Effector memory CD4-positive, alpha-beta T cell (primary cell): ENCODE measurements at regions not wholly inside any gene's neighbourhood (a gene's known extent, or its start where the extent isn't known, plus 50 kb on each side); places are given as distances from the start of the nearest gene placed in this dataset.

Experiments used
- DNase-seq, 3 donors: peaks; one replicate each; pipeline ENCODE4 v3.0.0-alpha.2; 2020
- H3K27ac ChIP-seq: 2 replicates; pipeline ENCODE4 v1.7.0; 2013; ENCODE audit warnings: mild to moderate bottlenecking, low read length, moderate library complexity; ENCODE audit not compliant: insufficient read depth, poor library complexity, severe bottlenecking
- H3K27me3 ChIP-seq: replicated peaks from 2 replicates; pipeline ENCODE4 v1.7.0; 2013; ENCODE audit warnings: mild to moderate bottlenecking, low read length; ENCODE audit not compliant: insufficient read depth, control insufficient read depth, poor library complexity, severe bottlenecking
- H3K36me3 ChIP-seq: 2 replicates; pipeline ENCODE4 v1.7.0; 2013; ENCODE audit warnings: mild to moderate bottlenecking, low read length, moderate library complexity; ENCODE audit not compliant: control insufficient read depth, insufficient read depth
- H3K4me1 ChIP-seq: 2 replicates; pipeline ENCODE4 v1.7.0; 2013; ENCODE audit warnings: low read length, mild to moderate bottlenecking; ENCODE audit not compliant: control insufficient read depth, insufficient read depth, poor library complexity, severe bottlenecking
- H3K4me3 ChIP-seq: 2 replicates; pipeline ENCODE4 v1.7.0; 2013; ENCODE audit warnings: low read length, low read depth, mild to moderate bottlenecking; ENCODE audit not compliant: insufficient read depth, poor library complexity, severe bottlenecking
- H3K9me3 ChIP-seq: 2 replicates; pipeline ENCODE4 v1.7.0; 2013; ENCODE audit warnings: mild to moderate bottlenecking, low read length, moderate library complexity; ENCODE audit not compliant: control insufficient read depth

DNA sequence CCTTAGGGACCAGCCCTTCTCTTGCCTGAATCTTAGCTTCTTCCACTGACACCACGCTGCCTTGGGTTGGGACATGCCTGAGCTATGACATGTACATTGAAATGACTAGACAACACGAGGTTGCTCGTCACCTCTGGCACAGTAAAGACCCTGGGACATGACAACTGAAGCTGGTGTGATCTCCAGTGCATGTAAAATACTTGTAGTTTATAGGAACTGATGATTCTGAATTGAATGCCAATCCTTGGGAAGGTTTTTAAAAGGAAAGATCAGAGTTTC, 100.7 kb upstream of the PGRMC2 start:
- Histone ChIP-seq H3K36me3 (no peaks in the 10 kb centered on the region), H3K27ac (no peak overlapping the region), H3K4me1 (no peaks in the 10 kb centered on the region), H3K4me3 (no peak overlapping the region), H3K27me3 (no peaks in the 10 kb centered on the region), H3K9me3 (no peaks in the 10 kb centered on the region)
- no peak for DNase-seq

DNA sequence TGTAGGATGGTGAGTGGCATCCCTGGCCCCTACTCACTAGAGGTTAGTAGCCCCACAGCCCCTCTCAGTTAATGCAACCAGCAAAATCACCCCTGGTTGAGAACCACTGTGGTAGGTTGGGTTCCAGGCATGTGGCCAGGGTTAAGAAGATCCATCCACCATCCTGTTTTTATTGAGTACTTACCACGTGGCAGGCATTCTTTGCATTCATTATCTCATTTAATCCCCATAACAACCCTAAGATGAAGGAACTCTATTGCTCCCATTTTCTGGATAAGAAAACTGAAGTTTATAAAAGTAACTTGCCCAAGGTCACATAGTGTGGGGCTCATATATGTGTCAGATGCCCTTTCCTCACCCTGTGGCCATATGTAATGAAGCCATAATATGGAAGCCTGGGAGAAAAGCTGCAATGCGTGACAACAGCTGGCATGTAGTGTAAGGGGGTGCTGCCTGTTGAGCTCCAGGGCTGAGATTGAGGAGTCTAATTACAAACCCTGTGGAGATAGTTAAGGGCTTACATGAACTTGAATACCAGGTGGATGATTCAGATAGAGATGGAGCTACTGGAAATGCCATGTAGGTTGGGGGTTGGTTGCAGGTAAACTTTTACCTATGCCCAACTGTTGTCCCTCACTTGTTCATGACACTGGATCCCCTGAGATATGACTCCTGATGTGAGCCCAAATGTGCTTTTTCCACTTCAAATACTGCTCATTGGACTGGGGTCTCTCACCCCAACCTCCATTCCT, 100.2 kb upstream of the PGRMC2 start:
- no peak for DNase-seq
- H3K27me3 ChIP-seq = no peaks in the 10 kb centered on the region
- no peaks in the 10 kb centered on the region for H3K9me3 ChIP-seq
- H3K4me3 ChIP-seq = no peak overlapping the region
- no peak overlapping the region for H3K27ac ChIP-seq
- H3K4me1 ChIP-seq = no peaks in the 10 kb centered on the region
- H3K36me3 ChIP-seq = no peaks in the 10 kb centered on the region

DNA sequence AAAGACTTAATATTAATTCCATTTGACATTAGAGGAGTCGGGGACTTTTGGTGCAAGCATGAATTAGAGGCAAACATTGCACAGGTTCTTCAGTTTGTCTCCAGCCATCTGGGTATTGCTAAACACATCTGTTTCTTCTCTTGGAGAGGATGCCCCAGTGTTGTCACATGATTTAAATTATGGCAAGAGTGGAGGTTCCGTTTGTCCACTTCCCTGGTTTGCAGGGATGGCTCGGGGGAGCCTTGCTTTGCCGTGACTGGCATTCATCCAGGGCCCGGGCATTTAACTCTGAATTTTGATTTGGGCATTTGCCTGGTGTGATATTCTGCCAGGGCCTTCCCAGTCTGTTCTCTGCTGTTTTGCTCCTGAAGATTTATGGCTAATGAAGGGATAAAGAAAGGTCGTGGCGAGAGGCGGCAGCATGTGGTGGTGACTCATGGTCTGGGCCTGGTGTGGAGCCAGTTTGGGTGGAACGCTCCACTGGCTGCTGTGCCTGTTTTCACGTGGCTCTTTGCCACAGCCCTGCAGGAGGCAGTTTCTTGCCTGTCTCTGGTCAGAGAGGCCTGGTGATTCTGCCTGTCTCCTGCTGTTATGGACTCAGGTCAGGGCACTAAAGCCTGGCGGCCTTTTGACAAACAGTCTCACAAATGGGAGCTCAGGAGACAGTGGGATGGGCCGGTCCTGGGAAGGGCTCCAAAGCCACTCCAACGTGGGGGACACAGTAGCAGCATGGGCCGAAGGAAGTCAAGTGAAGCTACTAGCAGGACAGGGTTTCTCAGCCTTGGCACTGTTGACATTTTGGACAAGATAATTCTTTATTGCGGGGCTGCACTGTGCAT, 99.4 kb upstream of the PGRMC2 start:
- H3K4me3 ChIP-seq = no peak overlapping the region
- H3K27ac ChIP-seq = no peak overlapping the region
- H3K4me1 ChIP-seq = no peaks in the 10 kb centered on the region
- H3K36me3 ChIP-seq = no peaks in the 10 kb centered on the region
- H3K9me3 ChIP-seq = no peaks in the 10 kb centered on the region
- no peak for DNase-seq
- no peaks in the 10 kb centered on the region for H3K27me3 ChIP-seq

DNA sequence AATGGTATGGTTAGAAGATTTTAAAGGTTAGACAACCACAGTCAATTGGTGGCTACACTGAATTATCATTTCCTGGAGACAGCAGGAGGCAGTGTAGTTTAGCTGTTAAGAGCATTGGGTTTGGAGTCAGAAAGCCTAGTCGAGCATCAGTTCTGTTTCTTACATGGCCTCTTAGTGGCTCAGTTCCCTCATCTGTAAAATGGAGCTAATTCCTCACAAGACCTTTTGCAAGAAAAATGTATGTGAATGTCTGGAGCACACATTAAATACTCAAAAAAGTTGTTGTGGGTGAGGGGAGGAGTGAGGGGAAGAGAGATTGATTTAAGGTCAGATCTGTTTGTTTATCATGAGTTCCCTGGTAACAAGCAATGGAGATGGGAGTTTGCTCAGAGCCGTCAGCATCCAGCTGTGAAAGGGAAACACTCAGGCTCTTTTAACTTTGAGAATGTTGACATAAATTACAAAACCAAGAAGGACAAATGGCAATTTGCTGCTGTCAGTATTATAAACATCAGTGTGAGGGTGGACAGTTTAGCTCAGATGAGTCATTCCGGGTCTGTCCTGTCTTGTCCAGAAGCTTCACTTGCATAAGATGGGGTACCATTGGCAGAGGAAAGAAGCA, 98.2 kb upstream of the PGRMC2 start:
- no peak for DNase-seq
- Histone ChIP-seq H3K36me3 (no peaks in the 10 kb centered on the region), H3K27ac (no peak overlapping the region), H3K9me3 (no peaks in the 10 kb centered on the region), H3K4me3 (no peak overlapping the region), H3K4me1 (no peaks in the 10 kb centered on the region), H3K27me3 (no peaks in the 10 kb centered on the region)

DNA sequence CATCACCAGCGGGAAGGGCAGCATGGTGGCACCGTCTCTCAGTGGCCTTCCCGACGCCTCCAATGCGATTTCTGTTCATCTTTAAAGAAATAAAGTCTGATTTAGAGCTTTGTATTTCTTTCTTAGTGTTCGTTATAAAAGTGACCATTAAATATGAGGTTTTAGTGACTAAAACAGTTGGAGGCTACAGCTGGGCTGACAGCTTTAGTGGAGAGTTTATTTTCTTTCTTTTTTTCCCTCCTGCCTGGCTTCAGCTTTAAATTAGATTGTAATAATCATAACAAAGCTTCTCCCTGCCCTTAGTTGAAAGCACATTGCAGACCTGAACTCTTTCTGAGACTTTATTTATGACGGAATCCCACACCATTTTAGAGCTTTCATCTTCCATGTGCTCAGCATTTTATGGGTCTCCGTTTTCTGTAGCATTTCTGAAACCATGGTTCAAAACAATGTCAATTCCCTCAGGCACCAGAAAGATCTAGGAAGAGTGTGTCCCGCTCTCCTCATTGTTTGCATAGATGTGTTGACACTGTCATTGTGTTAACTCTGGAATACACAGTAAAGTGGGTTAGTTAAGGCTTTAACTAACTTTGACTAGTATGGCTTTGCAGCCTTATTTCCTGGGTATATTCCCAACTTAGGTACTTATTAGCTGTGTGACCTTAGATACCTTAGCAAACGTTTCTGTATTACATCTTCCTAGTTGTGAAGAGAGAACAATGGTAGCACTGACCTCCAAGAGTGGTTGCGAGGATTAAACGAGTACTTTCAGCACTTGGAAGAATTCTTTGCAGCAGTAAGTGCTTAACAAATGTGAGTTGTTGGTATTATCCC, 97.4 kb upstream of the PGRMC2 start:
- H3K36me3 ChIP-seq = no peaks in the 10 kb centered on the region
- H3K27ac ChIP-seq = no peak overlapping the region
- H3K27me3 ChIP-seq = no peaks in the 10 kb centered on the region
- no peak for DNase-seq
- H3K4me3 ChIP-seq = no peak overlapping the region
- no peaks in the 10 kb centered on the region for H3K4me1 ChIP-seq
- no peaks in the 10 kb centered on the region for H3K9me3 ChIP-seq

DNA sequence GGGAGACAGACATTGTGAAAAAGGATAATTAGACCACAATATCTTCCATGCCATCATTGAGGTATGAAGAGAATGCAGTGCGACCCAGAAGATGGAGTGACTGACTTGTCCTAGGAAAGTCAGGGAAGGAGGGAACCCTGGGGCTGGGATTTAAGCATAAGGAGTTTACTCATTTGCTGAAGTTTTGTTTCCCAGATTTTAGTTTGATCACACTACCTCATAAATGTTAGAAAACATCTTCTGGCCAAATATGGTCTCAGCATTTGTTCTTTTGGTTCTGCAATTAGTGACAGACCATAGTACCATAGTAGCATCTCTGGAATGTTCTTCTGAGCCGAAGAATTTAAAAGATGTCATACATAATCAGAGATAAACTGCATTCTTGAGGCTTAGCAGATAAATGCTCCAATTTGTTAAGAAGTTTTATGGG, 96.5 kb upstream of the PGRMC2 start:
- Histone ChIP-seq H3K36me3 (no peaks in the 10 kb centered on the region), H3K4me3 (no peak overlapping the region), H3K4me1 (no peaks in the 10 kb centered on the region), H3K27me3 (no peaks in the 10 kb centered on the region), H3K27ac (no peak overlapping the region), H3K9me3 (no peaks in the 10 kb centered on the region)
- DNase-seq = no peak

DNA sequence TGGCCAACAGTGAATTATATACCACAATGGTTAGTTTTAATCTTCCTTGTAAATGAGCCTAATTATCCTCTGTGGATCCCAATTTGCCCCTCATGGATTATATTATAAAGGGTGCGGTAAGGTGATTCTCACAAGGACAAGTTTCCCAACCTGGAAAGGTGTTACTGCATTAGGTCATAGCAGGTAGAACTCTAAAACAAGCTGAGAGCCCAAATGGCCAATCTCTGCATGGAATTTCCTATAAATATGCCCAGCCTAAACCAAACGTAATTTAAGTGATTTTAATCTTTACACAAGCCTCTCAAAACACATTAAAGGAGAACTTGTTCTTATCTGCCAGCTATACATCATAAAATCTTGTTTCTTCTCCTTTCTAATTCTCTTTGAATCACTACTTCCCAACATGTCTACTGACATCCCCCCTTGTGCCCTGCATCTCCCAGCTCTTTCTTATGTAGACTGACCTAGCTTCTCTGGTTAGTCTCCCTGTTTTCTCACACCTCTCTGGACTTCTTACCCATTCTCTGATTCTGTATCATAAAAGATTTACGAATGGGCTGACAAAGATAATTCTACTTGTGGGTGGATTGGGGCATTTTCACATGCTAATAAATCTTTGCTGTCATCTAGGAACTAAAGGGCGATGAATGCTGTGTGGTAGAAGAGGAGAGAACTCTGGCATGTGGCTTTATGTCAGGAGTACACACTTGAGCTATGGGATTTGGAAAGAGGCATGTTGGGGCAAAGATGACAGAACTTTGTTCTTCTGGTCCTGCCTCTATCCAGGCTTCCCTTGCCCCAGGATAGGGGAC, 94.3 kb upstream of the PGRMC2 start:
- Histone ChIP-seq H3K27me3 (no peaks in the 10 kb centered on the region), H3K4me3 (no peak overlapping the region), H3K27ac (no peak overlapping the region), H3K4me1 (no peaks in the 10 kb centered on the region), H3K9me3 (no peaks in the 10 kb centered on the region), H3K36me3 (no peaks in the 10 kb centered on the region)
- no peak for DNase-seq

DNA sequence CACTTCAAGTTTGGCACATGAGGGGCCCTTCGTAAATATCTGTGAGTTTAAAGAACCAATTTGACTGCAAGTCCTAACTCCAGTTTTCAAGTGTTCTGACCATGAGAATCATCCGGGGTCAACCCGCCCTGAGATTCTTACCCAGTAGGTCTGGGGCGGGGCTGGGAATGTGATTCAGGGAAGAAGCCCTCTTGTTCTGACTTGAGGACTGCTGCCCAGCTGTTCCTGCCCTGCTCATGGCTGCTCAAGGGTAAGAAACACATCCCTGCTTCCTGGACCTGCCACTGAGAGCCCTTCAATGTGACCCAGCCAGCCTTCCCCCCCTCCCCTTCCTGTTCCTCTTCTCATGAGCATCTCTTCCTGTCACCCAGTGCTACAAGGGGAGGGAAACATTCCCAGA, 92.7 kb upstream of the PGRMC2 start:
- DNase-seq = no peak
- H3K36me3 ChIP-seq = no peaks in the 10 kb centered on the region
- H3K4me3 ChIP-seq = no peak overlapping the region
- H3K4me1 ChIP-seq = no peaks in the 10 kb centered on the region
- H3K9me3 ChIP-seq = no peaks in the 10 kb centered on the region
- H3K27ac ChIP-seq = no peak overlapping the region
- no peaks in the 10 kb centered on the region for H3K27me3 ChIP-seq

DNA sequence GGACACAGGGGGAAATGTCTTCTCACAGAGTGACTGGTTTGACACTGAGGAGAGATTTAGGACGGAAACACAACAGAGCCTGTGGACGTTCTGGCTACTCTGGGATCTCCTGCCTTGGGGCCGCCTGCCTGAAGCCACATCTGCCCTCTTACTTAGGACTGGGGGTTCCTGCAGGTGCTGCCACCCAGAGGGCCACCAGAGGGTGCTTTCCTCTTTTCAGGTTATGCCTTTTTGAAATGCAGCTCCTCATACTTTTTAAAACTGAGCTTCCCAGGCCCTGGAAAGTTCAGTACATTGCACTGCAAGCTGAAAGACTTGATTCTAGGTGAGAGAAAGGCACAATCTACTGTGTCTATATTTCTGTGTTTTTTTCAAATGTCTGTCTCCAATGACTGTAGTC, 92.2 kb upstream of the PGRMC2 start:
- Histone ChIP-seq H3K36me3 (no peaks in the 10 kb centered on the region), H3K4me1 (no peaks in the 10 kb centered on the region), H3K27ac (no peak overlapping the region), H3K9me3 (no peaks in the 10 kb centered on the region), H3K27me3 (no peaks in the 10 kb centered on the region), H3K4me3 (no peak overlapping the region)
- DNase-seq = no peak
